MCF 10A (cell line): ENCODE measurements at regions not wholly inside any gene's neighbourhood (a gene's known extent, or its start where the extent isn't known, plus 50 kb on each side); places are given as distances from the start of the nearest gene placed in this dataset.

Experiments used
- BruUV-seq: library from RNA; stranded (reverse); fragments of 400-500 nt; replicated peaks from 2 replicates; lab custom pipeline; 2021; lab: Mats Ljungman, UMichigan
- CTCF ChIA-PET: fragments of 300-600 bp; sonication (Branson Sonifier 250); formaldehyde crosslinking; extraction: SDS; loops from one replicate; lab custom pipeline; 2021; ENCODE audit warnings: antibody characterized with exemption, inconsistent platforms; lab: Yijun Ruan, JAX
- POLR2A ChIA-PET: fragments of 300-600, 350-650 bp; sonication (Branson Sonifier 250); formaldehyde crosslinking; extraction: SDS; loops from one replicate; lab custom pipeline; 2020; ENCODE audit warnings: antibody characterized with exemption, inconsistent platforms; lab: Yijun Ruan, JAX
- DNase-seq: peaks from one replicate; pipeline ENCODE4 v3.0.0-alpha.2; 2018; ENCODE audit not compliant: unreplicated experiment
- H3K27ac Mint-ChIP-seq: one replicate; pipeline ENCODE4 v1.8.0; 2022; ENCODE audit warnings: mild to moderate bottlenecking, low read depth, mixed read lengths; ENCODE audit not compliant: unreplicated experiment
- H3K27me3 Mint-ChIP-seq: one replicate; pipeline ENCODE4 v1.8.0; 2022; ENCODE audit warnings: mixed read lengths; ENCODE audit not compliant: insufficient read depth, unreplicated experiment
- H3K36me3 Mint-ChIP-seq: one replicate; pipeline ENCODE4 v1.8.0; 2022; ENCODE audit warnings: mild to moderate bottlenecking, moderate library complexity, mixed read lengths; ENCODE audit not compliant: insufficient read depth, unreplicated experiment
- H3K4me1 Mint-ChIP-seq: one replicate; pipeline ENCODE4 v1.8.0; 2022; ENCODE audit warnings: mixed read lengths; ENCODE audit not compliant: insufficient read depth, unreplicated experiment
- H3K4me3 Mint-ChIP-seq: one replicate; pipeline ENCODE4 v1.8.0; 2022; ENCODE audit warnings: mild to moderate bottlenecking, moderate library complexity, mixed read lengths; ENCODE audit not compliant: unreplicated experiment
- H3K9me3 Mint-ChIP-seq: one replicate; pipeline ENCODE4 v1.8.0; 2022; ENCODE audit warnings: mixed read lengths; ENCODE audit not compliant: unreplicated experiment
- intact Hi-C: fragments of 100-400 bp; cut with micrococcal nuclease; formaldehyde crosslinking; loops from 2 replicates; pipeline ENCODE4 v1.14.1; 2022
- TF ChIP-seq, protein P1 (sequence below): fragments of 200-600 bp; IDR thresholded peaks from one replicate; pipeline ENCODE4 v1.8.0; 2022; ENCODE audit warnings: antibody characterized with exemption, mild to moderate bottlenecking; ENCODE audit not compliant: unreplicated experiment

DNA sequence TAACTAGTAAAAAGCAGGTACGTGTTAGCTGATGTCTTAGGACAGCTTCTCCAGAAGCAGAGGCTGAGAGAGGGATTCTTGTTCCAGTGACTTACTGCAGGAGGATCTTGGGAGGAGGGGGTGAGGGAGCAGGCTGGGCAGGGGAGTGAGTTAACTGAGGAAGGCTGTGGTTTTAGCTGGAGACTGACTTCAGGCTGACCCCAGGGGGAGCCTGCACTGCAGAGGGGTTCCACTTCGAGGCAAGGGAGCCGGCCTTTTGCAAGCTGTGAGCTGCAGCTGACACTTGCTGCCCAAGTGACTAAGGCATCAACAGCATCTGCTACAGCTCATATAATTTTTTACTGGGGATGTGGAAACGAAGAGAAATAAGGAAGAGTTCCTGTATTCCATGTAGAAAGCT is 50.4 kb upstream of the SOD1 start:
- ChIA-PET POLR2A (no interaction called here), CTCF (interaction anchor here (0.6 to 2.6 kb wide), 6 partner anchors 28 to 647 kb away, joined by 3 to 13 read pairs (median 4); no protein-coding TSS in a partner anchor)
- Mint-ChIP-seq H3K4me3 (no peak overlapping the region), H3K36me3 (no peaks in the 10 kb centered on the region), H3K27me3 (no peaks in the 10 kb centered on the region), H3K9me3 (no peaks in the 10 kb centered on the region), H3K4me1 (no peaks in the 10 kb centered on the region), H3K27ac (no peak overlapping the region)
- TF ChIP-seq, protein P1, sequence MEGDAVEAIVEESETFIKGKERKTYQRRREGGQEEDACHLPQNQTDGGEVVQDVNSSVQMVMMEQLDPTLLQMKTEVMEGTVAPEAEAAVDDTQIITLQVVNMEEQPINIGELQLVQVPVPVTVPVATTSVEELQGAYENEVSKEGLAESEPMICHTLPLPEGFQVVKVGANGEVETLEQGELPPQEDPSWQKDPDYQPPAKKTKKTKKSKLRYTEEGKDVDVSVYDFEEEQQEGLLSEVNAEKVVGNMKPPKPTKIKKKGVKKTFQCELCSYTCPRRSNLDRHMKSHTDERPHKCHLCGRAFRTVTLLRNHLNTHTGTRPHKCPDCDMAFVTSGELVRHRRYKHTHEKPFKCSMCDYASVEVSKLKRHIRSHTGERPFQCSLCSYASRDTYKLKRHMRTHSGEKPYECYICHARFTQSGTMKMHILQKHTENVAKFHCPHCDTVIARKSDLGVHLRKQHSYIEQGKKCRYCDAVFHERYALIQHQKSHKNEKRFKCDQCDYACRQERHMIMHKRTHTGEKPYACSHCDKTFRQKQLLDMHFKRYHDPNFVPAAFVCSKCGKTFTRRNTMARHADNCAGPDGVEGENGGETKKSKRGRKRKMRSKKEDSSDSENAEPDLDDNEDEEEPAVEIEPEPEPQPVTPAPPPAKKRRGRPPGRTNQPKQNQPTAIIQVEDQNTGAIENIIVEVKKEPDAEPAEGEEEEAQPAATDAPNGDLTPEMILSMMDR, result no peak
- no peak for DNase-seq
- intact Hi-C loops, result no loop called here
- BruUV-seq, result no TSS peak

DNA sequence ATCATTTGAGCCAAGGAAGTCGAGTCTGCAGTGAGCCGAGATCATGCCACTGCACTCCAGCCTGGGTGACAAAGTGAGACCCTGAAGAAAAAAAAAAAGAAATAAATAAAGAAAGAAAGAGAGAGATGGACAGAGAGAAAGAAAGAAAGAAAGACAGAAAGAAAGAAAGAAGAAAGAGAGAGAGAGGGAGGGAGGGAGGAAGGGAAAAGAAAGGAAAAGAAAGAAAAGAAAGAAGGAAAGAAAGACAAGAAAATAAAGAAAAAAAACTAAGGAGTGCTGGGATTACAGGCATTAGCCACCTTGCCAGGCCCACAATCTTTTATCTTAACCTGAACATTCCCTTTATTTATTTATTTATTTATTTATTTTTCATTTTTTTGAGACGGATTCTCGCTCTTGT is 51.7 kb upstream of the SOD1 start:
- BruUV-seq, result no TSS peak

DNA sequence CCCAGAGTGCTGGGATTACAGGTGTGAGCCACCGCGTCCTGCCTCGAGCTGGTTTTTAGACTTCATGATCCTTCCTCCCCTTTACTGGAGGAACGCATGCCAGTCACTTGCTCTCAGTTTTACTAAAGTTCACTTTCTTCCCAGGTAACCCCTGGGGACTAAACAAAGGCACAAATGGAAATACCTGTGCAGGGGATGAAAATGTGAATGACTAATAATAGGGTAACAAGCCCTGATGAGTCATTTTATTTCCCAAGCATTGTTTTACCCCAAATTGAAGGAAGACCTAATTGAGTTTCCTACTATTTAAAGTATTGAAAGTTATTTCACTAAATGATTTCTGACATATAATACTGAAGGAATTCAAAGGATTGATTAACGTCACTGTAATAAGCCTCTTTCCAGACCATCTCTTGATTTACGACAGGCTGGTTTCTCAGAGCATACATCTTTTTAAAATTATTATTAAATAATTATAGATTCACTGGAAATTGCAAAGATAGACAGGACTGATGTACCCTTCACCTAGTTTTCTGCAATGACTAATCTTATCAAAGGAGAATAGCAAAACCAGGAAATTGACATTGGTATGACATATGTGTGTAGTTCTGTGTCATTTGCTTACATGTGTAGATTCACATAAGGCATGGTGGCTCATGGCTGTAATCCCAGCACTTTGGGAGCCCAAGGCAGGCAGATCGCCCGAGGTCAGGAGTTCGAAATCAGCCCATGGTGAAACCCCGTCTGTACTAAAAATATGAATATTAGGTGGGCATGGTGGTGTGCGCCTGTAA is 53.2 kb upstream of the SOD1 start:
- Mint-ChIP-seq H3K27me3 (no peaks in the 10 kb centered on the region), H3K9me3 (no peaks in the 10 kb centered on the region), H3K4me1 (no peaks in the 10 kb centered on the region), H3K27ac (no peak overlapping the region), H3K36me3 (no peaks in the 10 kb centered on the region), H3K4me3 (no peak overlapping the region)
- CTCF ChIA-PET, result interaction anchor here (0.7 to 2.5 kb wide), 11 partner anchors 12 to 507 kb away, joined by 3 to 28 read pairs (median 4); no protein-coding TSS in a partner anchor
- DNase-seq, result peak; percentile 41
- no TSS peak for BruUV-seq
- intact Hi-C loops, result no loop called here
- POLR2A ChIA-PET, result interaction anchor here (0.5 to 1.0 kb wide), 2 partner anchors 26 to 79 kb away, joined by 3 read pairs; no protein-coding TSS in a partner anchor
- TF ChIP-seq, protein P1, result no peak

More for the DNA sequence above, 51.7 kb upstream of the SOD1 start:
- DNase-seq, result no peak
- Mint-ChIP-seq H3K4me3 (no peak overlapping the region), H3K9me3 (no peaks in the 10 kb centered on the region), H3K36me3 (no peaks in the 10 kb centered on the region), H3K4me1 (no peaks in the 10 kb centered on the region), H3K27me3 (no peaks in the 10 kb centered on the region), H3K27ac (no peak overlapping the region)
- TF ChIP-seq, protein P1, result no peak
- POLR2A ChIA-PET, result no interaction called here
- CTCF ChIA-PET, result interaction anchor here (1.3 to 2.6 kb wide), 3 partner anchors 27 to 508 kb away, joined by 4 to 13 read pairs (median 8); no protein-coding TSS in a partner anchor
- intact Hi-C loops, result no loop called here

DNA sequence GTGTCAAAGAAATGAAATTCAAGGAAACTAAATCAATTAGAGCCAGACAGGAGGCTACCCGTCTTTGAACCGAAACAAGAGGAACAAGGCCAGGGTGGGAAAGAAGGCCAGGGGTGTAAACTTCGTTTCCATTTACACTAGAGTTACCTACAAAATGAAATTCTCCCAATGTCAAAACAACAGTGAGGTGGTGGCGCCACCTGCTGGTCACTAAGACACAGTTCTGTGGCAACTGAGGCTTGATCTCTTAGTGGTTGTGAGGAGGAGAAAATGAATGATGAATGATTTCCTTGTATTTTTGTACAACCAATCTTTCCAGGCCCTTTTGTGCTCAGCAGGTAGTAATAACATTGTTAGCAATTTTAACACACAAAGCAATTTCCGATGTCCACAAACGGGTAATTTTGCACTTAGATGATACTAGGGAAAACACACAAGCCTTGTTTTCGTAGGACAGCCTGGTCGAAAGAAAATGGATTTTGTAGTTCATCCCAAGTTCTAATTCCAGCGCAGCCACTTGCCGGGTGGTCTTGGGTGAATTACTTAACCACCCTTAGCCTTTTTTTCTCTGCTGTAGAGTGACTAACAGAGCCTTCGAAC is 54.8 kb upstream of the SOD1 start:
- H3K4me1 Mint-ChIP-seq, result no peaks in the 10 kb centered on the region
- H3K27ac Mint-ChIP-seq, result no peak overlapping the region
- DNase-seq, result peak; percentile 80
- H3K9me3 Mint-ChIP-seq, result no peaks in the 10 kb centered on the region
- H3K4me3 Mint-ChIP-seq, result no peak overlapping the region
- H3K36me3 Mint-ChIP-seq, result no peaks in the 10 kb centered on the region
- POLR2A ChIA-PET, result interaction anchor here (0.7 kb wide), 2 partner anchors 261 to 994 kb away, joined by 3 to 4 read pairs; partner anchors contain the start of gene TIAM1
- H3K27me3 Mint-ChIP-seq, result no peaks in the 10 kb centered on the region
- no TSS peak for BruUV-seq
- CTCF ChIA-PET, result interaction anchor here (0.6 to 2.6 kb wide), 38 partner anchors 9 to 831 kb away, joined by 3 to 28 read pairs (median 3); no protein-coding TSS in a partner anchor
- intact Hi-C loops, result loop anchor here (1.0 kb wide), 3 partner anchors 45 to 506 kb away; no protein-coding TSS in a partner anchor
- TF ChIP-seq, protein P1, result peak; percentile 83
